ENCODE measurements at regions not wholly inside any gene's neighbourhood (a gene's known extent, or its start where the extent isn't known, plus 50 kb on each side); places are given as distances from the start of the nearest gene placed in this dataset.

GRCh38 chr13:32905063-32905863, 111.0 kb upstream of the KL start:
- H3K9me3 ChIP-seq (ENCODE audit: control insufficient read depth, low read length) = peaks cover 5% of the 10 kb centered on the region
- H3K4me1 ChIP-seq (ENCODE audit: control insufficient read depth, insufficient read depth, low read length) = no peaks in the 10 kb centered on the region
- H3K4me3 Mint-ChIP-seq = no peak overlapping the region
- H3K27ac Mint-ChIP-seq = no peak overlapping the region
- H3K4me3 ChIP-seq (ENCODE audit: low read length) = no peak overlapping the region
- no peak for TF ChIP-seq CTCF (conservative IDR thresholded peaks at IDR 0.05)
- 75 to 86% methylated on average over 3 to 6 of the region's 6 CpGs for WGBS, 2 experiments (ENCODE audit: insufficient coverage in 1 of 2, insufficient read length in 1 of 2)
- no peaks in the 10 kb centered on the region for H3K36me3 Mint-ChIP-seq (ENCODE audit: low read depth)
- H3K9me3 Mint-ChIP-seq = no peaks in the 10 kb centered on the region
- H3K9ac ChIP-seq (ENCODE audit: extremely low read depth, low read length, poor library complexity, severe bottlenecking) = no peak overlapping the region
- H3K27ac ChIP-seq (ENCODE audit: low read depth, low read length) = no peak overlapping the region
- H3K4me1 Mint-ChIP-seq = peaks cover 3% of the 10 kb centered on the region
- no peaks in the 10 kb centered on the region for H3K27me3 Mint-ChIP-seq (ENCODE audit: insufficient read depth)
- H3K27me3 ChIP-seq (ENCODE audit: control insufficient read depth, insufficient read depth, low read length, poor library complexity, severe bottlenecking) = no peaks in the 10 kb centered on the region
- no peaks in the 10 kb centered on the region for H3K36me3 ChIP-seq (ENCODE audit: control insufficient read depth, insufficient read depth, low read length)
- DNase-seq = no peak

GRCh38 chr13:32905864-32906180, 110.4 kb upstream of the KL start:
- no peak for TF ChIP-seq CTCF (conservative IDR thresholded peaks at IDR 0.05)
- DNase-seq = no peak
- no peak overlapping the region for H3K27ac ChIP-seq (ENCODE audit: low read depth, low read length)
- Mint-ChIP-seq H3K36me3 (ENCODE audit: low read depth) (no peaks in the 10 kb centered on the region), H3K4me1 (peaks cover 3% of the 10 kb centered on the region), H3K4me3 (no peak overlapping the region), H3K9me3 (no peaks in the 10 kb centered on the region), H3K27ac (no peak overlapping the region), H3K27me3 (ENCODE audit: insufficient read depth) (no peaks in the 10 kb centered on the region)
- no peak overlapping the region for H3K4me3 ChIP-seq (ENCODE audit: low read length)
- H3K9me3 ChIP-seq (ENCODE audit: control insufficient read depth, low read length) = peaks cover 5% of the 10 kb centered on the region
- no peak overlapping the region for H3K9ac ChIP-seq (ENCODE audit: extremely low read depth, low read length, poor library complexity, severe bottlenecking)
- 67 to 71% methylated on average over 4 of the region's 4 CpGs for WGBS, 2 experiments (ENCODE audit: insufficient coverage in 1 of 2, insufficient read length in 1 of 2)
- H3K27me3 ChIP-seq (ENCODE audit: control insufficient read depth, insufficient read depth, low read length, poor library complexity, severe bottlenecking) = no peaks in the 10 kb centered on the region
- no peaks in the 10 kb centered on the region for H3K4me1 ChIP-seq (ENCODE audit: control insufficient read depth, insufficient read depth, low read length)
- H3K36me3 ChIP-seq (ENCODE audit: control insufficient read depth, insufficient read depth, low read length) = no peaks in the 10 kb centered on the region

GRCh38 chr13:32907211-32907610, 109.0 kb upstream of the KL start:
- Mint-ChIP-seq H3K4me1 (peaks cover 3% of the 10 kb centered on the region), H3K27me3 (ENCODE audit: insufficient read depth) (no peaks in the 10 kb centered on the region), H3K27ac (no peak overlapping the region), H3K4me3 (no peak overlapping the region), H3K36me3 (ENCODE audit: low read depth) (no peaks in the 10 kb centered on the region), H3K9me3 (no peaks in the 10 kb centered on the region)
- Histone ChIP-seq H3K9ac (ENCODE audit: extremely low read depth, low read length, poor library complexity, severe bottlenecking) (no peak overlapping the region), H3K27me3 (ENCODE audit: control insufficient read depth, insufficient read depth, low read length, poor library complexity, severe bottlenecking) (no peaks in the 10 kb centered on the region), H3K4me1 (ENCODE audit: control insufficient read depth, insufficient read depth, low read length) (no peaks in the 10 kb centered on the region), H3K9me3 (ENCODE audit: control insufficient read depth, low read length) (no peaks in the 10 kb centered on the region), H3K36me3 (ENCODE audit: control insufficient read depth, insufficient read depth, low read length) (no peaks in the 10 kb centered on the region), H3K4me3 (ENCODE audit: low read length) (no peak overlapping the region), H3K27ac (ENCODE audit: low read depth, low read length) (no peak overlapping the region)
- TF ChIP-seq CTCF (conservative IDR thresholded peaks at IDR 0.05) = no peak
- no peak for DNase-seq
- 94% methylated on average over 1 of the region's 1 CpG; no CpG with 5 or more reads in 1 of the 2 experiments for WGBS, 2 experiments (ENCODE audit: insufficient coverage in 1 of 2, insufficient read length in 1 of 2)
